ENCODE measurements at regions not wholly inside any gene's neighbourhood (a gene's known extent, or its start where the extent isn't known, plus 50 kb on each side); places are given as distances from the start of the nearest gene placed in this dataset.

GRCh38 chr21:15439726-15440125 is 290.1 kb upstream of the USP25 start:
- no peak overlapping the region for H3K4me3 Mint-ChIP-seq
- Histone ChIP-seq H4K91ac (ENCODE audit: insufficient read length, low read depth, low read length) (no peak overlapping the region), H2BK5ac (ENCODE audit: insufficient read length, low read length) (no peak overlapping the region), H3T11ph (ENCODE audit: low read length) (no peak overlapping the region), H3K4me1 (ENCODE audit: insufficient read depth, low read length) (peaks cover 11% of the 10 kb centered on the region; the same call in 1 of the 2 replicates), H3K27me3 (ENCODE audit: insufficient read depth, low read length) (no peaks in the 10 kb centered on the region), H4K8ac (replicated peaks; ENCODE audit: insufficient read length, low read depth, low read length) (no peak overlapping the region), H2BK20ac (ENCODE audit: low read depth, low read length, poor library complexity, severe bottlenecking) (no peak overlapping the region), H3K9me3 (ENCODE audit: control insufficient read depth, low read depth, low read length) (no peaks in the 10 kb centered on the region), H3K14ac (ENCODE audit: insufficient read depth, low read length) (no peak overlapping the region), H3K23me2 (ENCODE audit: insufficient read length, low read depth, low read length, poor library complexity, severe bottlenecking) (no peaks in the 10 kb centered on the region), H3K9ac (ENCODE audit: extremely low read depth, insufficient read length, low read length) (no peak overlapping the region), H3K79me1 (ENCODE audit: insufficient read depth, low read depth, low read length, poor library complexity, severe bottlenecking) (no peaks in the 10 kb centered on the region), H3K56ac (ENCODE audit: insufficient read length, low read depth, low read length) (no peak overlapping the region), H4K20me1 (ENCODE audit: control insufficient read depth, insufficient read depth, insufficient read length) (no peaks in the 10 kb centered on the region), H3K79me2 (ENCODE audit: insufficient read depth, low read length) (no peaks in the 10 kb centered on the region), H3K27ac (ENCODE audit: insufficient read length, low read depth, low read length) (no peak overlapping the region), H2BK12ac (ENCODE audit: insufficient read length, low read depth, low read length) (no peak overlapping the region), H2BK120ac (ENCODE audit: low read depth, low read length, poor library complexity, severe bottlenecking) (no peak overlapping the region), H4K5ac (ENCODE audit: insufficient read length, low read depth, low read length) (no peak overlapping the region), H3K4me2 (ENCODE audit: insufficient read depth, insufficient read length, low read length) (no peak overlapping the region), H2AFZ (ENCODE audit: low read length) (no peak overlapping the region), H2AK5ac (ENCODE audit: insufficient read length, low read length) (no peak overlapping the region), H3K23ac (ENCODE audit: insufficient read length, low read depth, low read length) (no peak overlapping the region), H3K18ac (ENCODE audit: insufficient read length, low read depth, low read length) (no peak overlapping the region), H3K4ac (ENCODE audit: low read depth, low read length) (no peak overlapping the region), H2BK15ac (ENCODE audit: low read depth, low read length) (no peak overlapping the region)
- H3K4me1 Mint-ChIP-seq, result peaks cover 44 to 49% of the 10 kb centered on the region in 2 experiments
- no CpG with 5 or more reads among the region's 1 CpG for WGBS (ENCODE audit: extremely low coverage, insufficient read length, low lambda C conversion rate)
- no peak overlapping the region for H3K27ac Mint-ChIP-seq
- no peaks in the 10 kb centered on the region for H3K27me3 Mint-ChIP-seq (ENCODE audit: low read depth)
- H3K36me3 Mint-ChIP-seq (ENCODE audit: insufficient read depth in 1 of 3, low read depth in 3 of 3), result no peaks in the 10 kb centered on the region; a peak in 1 of 7 replicates
- no peaks in the 10 kb centered on the region; a peak in 1 of 5 replicates for H3K9me3 Mint-ChIP-seq
- DNase-seq, result no peak
- no peak for TF ChIP-seq CTCF (conservative IDR thresholded peaks at IDR 0.05)
